ENCODE measurements at regions not wholly inside any gene's neighbourhood (a gene's known extent, or its start where the extent isn't known, plus 50 kb on each side); places are given as distances from the start of the nearest gene placed in this dataset.
"Not testable (repeated sequence)": the region's sequence is repeated elsewhere in the genome, so short reads cannot be mapped to it uniquely, and the experiment has no call there.

- no peak for DNase-seq
These were observed 994.8 kb upstream of the WWC1 start for GRCh38 chr5:167296661-167297060.

GRCh38 chr5:167299861-167300260, 991.6 kb upstream of the WWC1 start:
- not testable (repeated sequence) for DNase-seq

GRCh38 chr5:167303582-167303981, 987.9 kb upstream of the WWC1 start:
- no peak for DNase-seq

GRCh38 chr5:167304834-167305469, 986.5 kb upstream of the WWC1 start:
- DNase-seq: no peak

GRCh38 chr5:167305591-167306213, 985.7 kb upstream of the WWC1 start:
- no peak for DNase-seq

- no peak for DNase-seq
These were observed 984.4 kb upstream of the WWC1 start for GRCh38 chr5:167307042-167307441.

- DNase-seq: no peak
These were observed 983.0 kb upstream of the WWC1 start for GRCh38 chr5:167308466-167308865.

DNA sequence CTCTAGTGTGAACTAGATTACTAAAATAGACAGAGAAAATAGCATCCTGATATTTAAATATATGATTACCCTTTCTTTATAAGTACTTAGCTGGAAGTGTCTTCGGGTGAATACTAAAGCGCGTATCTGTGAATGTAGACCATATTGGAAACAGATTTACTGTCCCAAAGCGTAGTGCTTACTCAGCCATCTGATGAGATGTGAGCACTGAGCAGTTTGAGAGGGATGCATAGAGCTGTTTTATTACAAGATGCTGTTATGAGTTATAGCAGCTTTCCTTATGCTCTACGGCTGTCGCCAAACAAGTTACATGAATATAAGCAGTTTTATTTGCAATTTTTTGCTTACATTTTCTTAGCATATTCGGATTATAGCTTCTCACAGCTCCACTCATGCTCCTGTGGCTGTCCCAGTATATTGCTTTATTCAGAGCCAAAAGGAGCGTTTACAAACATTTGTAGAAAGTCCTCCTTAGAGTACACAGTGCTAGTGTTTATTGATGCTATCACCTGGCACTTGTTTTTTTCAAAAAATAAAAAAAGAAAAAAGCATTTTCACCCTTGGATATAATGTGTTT, 981.4 kb upstream of the WWC1 start:
- no peak for DNase-seq

- DNase-seq: no peak
These were observed 980.1 kb upstream of the WWC1 start for GRCh38 chr5:167311340-167311739.

DNA sequence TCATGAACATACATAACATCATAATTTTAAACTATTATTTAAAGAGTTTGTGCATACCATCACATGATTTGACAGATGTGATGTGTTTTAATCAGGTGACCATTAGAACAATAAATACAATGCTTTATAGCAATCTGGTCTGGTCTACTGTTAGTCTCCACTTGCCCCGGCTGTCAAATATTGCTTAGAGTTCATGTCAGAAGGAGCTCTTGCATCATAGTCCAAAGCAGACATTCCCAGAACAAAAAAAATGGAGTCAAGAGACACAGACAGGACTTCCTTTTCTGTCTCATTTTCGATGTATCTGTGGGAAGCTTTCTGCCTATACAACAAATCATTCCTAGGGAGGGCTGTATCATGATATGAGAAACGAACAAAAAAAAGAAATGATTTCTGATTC, 979.2 kb upstream of the WWC1 start:
- DNase-seq: no peak

GRCh38 chr5:167315762-167316161, 975.7 kb upstream of the WWC1 start:
- no peak for DNase-seq

DNA sequence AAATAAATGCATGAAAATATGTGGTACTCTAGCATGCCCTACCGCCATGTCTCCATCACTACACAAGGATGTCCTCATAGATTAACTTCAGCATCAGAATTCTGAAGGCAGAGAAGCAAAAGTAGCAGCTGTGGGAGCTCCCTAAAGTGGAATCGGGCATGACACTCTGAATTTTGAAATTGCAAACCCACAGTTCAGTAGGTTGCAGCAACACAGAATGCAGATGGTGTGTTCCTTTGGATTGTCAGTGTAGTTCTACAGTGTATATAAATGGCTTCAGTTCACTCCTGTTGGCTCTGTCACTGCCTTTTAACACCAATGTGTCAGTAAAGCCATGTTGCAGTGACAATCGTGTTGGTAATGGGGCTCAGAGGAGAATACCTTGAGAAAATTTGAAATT, 973.6 kb upstream of the WWC1 start:
- DNase-seq: no peak

DNA sequence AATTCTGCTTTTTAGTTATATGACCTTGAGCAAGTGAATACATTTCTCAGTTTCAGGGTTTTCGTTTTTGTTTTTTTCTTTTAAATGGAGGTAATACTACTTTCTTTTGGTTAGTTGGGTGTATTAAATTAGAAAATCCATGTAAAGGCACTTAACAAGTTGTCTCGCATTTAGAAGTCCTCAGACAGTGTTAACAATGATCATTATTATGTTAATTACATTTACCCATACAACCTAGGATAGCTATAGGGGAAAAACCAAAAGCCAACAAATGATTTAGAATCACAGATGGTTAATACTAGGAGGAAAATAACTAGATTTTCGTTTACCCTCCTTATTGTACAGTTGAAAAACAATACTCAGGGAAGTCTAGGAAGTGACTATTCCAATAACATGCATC, 972.2 kb upstream of the WWC1 start:
- no peak for DNase-seq

DNA sequence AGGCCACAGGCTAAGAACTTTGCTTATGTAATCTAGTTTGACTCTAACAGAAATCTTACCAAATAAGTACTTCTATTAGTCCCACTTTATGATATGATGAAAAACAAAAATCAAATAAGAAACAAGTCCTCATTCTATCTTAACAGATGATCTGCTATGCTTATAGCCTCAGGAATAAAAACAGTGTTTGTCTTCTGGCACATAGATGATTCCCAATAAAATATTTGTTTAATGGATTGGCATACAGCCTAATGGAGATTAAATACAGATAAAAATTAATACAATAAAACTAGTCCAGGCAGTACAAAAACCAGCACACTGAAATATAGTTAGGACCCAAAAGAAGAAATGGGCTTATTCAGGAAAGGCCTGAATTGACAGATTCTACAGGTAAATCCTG, 971.4 kb upstream of the WWC1 start:
- DNase-seq: no peak

- no peak for DNase-seq
These were observed 959.1 kb upstream of the WWC1 start for GRCh38 chr5:167332309-167332708.

DNA sequence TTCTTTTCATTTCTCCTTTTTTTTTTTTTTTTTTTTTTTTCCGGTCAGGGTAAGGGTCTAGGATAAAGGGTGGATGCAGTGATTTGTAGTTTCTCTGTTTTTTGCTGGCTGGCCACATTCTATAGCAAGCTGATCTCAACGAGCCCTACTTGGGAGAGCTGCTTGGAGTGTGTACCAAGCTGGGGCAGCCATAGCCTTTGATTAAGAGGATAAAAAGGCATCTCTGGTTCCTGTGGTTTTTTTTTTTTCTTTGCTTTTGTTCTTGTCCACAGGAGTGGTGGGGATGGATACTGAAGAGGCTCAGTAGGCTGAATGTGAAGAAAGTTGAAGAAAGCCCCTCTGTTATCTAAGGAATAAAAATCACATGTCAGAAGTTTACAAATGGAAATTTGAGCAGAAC, 955.3 kb upstream of the WWC1 start:
- DNase-seq: no peak

- no peak for DNase-seq
These were observed 952.2 kb upstream of the WWC1 start for GRCh38 chr5:167339205-167339604.

DNA sequence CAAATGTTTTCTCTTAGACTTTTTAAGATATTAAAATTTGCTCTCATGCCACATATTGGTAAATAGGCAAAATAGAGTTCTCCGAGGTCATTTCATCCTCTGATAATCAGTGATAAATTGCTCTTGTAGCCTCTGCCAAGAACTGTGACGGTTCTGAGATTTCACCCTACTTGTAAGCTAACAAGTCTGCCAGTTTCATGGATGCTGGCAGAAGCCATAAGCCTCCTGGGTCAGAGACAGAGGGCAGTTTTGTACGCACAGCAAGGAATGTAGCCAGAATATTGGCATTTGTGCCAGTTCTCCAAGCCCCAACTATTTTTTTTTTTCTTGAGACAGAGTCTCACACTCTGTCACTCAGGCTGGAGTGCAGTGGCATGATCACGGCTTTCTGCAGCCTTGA, 945.0 kb upstream of the WWC1 start:
- DNase-seq: no peak

DNA sequence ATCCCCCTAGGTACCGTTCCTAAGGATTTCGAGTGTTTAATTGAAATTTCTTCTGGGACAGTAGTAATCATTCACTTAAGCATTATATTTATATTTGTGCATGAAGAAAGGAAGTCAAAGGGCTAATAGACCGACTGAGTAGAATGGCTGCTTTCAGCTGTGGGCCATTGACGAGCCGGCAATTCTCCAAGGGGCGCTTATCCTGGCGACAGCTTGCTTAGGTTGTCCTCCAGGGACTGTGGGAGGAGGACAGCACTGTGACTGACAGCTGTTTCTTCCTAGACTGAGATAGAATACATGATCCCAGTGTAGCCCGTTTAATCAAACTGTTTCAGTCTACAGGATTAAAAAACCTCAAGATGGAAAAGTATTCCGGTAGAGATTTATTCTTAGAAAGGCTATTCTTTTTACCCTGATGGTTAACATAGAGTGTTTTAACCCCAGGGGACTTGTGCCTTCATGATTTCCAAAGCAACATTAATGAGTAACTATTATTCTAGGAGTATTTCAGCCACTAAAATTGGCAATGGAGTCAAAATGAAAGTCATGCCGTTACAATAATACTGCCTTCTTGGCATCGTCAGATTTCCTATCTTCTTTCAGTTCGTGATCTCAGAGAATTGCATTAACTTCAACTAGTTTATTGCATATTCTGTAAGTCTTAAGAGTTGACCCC, 943.1 kb upstream of the WWC1 start:
- DNase-seq: no peak

GRCh38 chr5:167348980-167349379, 942.5 kb upstream of the WWC1 start:
- DNase-seq: no peak

DNA sequence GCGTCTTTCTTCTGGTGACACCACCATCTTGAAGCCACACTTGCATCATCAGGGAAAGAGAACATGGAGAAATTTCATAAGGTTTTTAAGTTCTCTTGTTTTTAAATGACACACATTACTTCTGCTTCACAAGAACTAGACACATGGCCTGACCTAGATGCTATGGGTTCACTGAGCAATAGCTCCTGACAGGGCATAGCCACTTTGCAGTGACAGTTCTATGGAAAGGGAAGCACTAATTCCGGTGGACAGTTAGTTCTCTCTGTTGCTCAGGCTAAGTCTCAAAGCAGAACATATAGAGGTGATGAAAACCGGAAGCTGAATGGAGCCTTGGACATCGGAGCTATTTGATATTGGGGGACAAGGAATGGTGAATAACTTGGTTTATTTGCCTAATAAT, 940.1 kb upstream of the WWC1 start:
- DNase-seq: no peak

DNA sequence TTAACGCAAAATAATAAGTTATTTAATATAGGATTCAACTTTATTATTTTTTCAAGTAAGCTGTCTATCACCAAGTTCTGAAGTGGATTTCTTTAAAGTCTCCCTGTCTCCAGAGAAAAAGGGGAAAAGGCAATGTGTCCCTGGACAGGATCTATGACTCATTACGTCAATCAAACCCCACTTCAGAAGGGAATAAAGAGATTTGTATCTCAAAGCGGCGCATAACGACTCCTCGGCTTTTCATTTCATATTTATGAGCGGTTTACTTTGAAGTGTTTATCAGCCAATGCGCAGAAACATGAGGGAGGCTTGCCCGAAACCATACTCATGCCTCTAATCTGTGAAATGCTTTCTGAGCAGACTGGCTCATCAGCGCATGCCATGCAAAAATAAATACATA, 938.6 kb upstream of the WWC1 start:
- DNase-seq: no peak

GRCh38 chr5:167355346-167355745, 936.1 kb upstream of the WWC1 start:
- no peak for DNase-seq

DNA sequence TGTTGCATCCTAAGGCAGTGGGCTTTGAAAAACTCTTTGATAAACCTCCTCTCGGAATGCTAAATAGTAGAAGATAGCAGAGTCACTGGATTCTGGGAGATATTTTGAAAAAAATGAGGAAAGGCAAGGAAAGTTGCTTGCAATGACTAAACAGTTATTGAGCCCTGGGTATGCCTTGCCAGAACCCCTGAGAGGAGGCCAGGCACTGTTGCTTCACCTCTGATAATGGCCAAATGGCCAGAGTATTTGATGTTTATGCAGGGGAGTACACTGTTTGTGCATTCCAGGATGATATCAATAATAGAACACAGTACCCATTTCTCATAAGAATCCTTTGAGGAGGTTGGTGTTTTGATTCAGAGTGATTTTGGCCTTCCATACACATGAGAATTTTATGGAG, 935.1 kb upstream of the WWC1 start:
- DNase-seq: no peak

All from SIG-M5 (cell line).